H9 (cell line): ENCODE measurements at regions not wholly inside any gene's neighbourhood (a gene's known extent, or its start where the extent isn't known, plus 50 kb on each side); places are given as distances from the start of the nearest gene placed in this dataset.

Experiments
- DNase-seq: peaks from one replicate; pipeline ENCODE4 v3.0.0-alpha.2; 2017
- H2AFZ ChIP-seq: one replicate; pipeline ENCODE4 v1.6.1; 2013; ENCODE audit warnings: mild to moderate bottlenecking, low read length, control low read depth, moderate library complexity
- H2AK5ac ChIP-seq: 2 replicates; pipeline ENCODE4 v1.6.1; 2013; ENCODE audit warnings: low read length, control low read depth, mixed read lengths; ENCODE audit not compliant: insufficient read length
- H2BK120ac ChIP-seq: one replicate; pipeline ENCODE4 v1.6.1; 2013; ENCODE audit warnings: low read depth, mild to moderate bottlenecking, low read length, control low read depth, inconsistent platforms; ENCODE audit not compliant: poor library complexity, severe bottlenecking
- H2BK12ac ChIP-seq: 2 replicates; pipeline ENCODE4 v1.6.1; 2013; ENCODE audit warnings: low read length, control low read depth, mixed read lengths, low read depth; ENCODE audit not compliant: insufficient read length
- H2BK15ac ChIP-seq: 2 replicates; pipeline ENCODE4 v1.6.1; 2013; ENCODE audit warnings: low read depth, low read length, control low read depth
- H2BK20ac ChIP-seq: one replicate; pipeline ENCODE4 v1.6.1; 2013; ENCODE audit warnings: low read depth, mild to moderate bottlenecking, low read length, control low read depth, inconsistent platforms; ENCODE audit not compliant: poor library complexity, severe bottlenecking
- H2BK5ac ChIP-seq: 2 replicates; pipeline ENCODE4 v1.6.1; 2013; ENCODE audit warnings: low read length, control low read depth, mixed read lengths; ENCODE audit not compliant: insufficient read length
- H3K14ac ChIP-seq: 2 replicates; pipeline ENCODE4 v1.6.1; 2013; ENCODE audit warnings: low read length, control low read depth; ENCODE audit not compliant: insufficient read depth
- H3K18ac ChIP-seq: 2 replicates; pipeline ENCODE4 v1.6.1; 2013; ENCODE audit warnings: low read depth, mild to moderate bottlenecking, mixed read lengths, low read length, control low read depth; ENCODE audit not compliant: insufficient read length
- H3K23ac ChIP-seq: 2 replicates; pipeline ENCODE4 v1.6.1; 2013; ENCODE audit warnings: low read length, control low read depth, mixed read lengths, low read depth; ENCODE audit not compliant: insufficient read length
- H3K23me2 ChIP-seq: 2 replicates; pipeline ENCODE4 v1.6.1; 2013; ENCODE audit warnings: low read depth, mild to moderate bottlenecking, mixed read lengths, low read length, control low read depth; ENCODE audit not compliant: insufficient read length, poor library complexity, severe bottlenecking
- H3K27ac ChIP-seq: 2 replicates; pipeline ENCODE4 v1.5.1; 2013; ENCODE audit warnings: low read length, control low read depth, mixed read lengths, low read depth; ENCODE audit not compliant: insufficient read length
- H3K27me3 ChIP-seq: 2 replicates; pipeline ENCODE4 v1.6.1; 2013; ENCODE audit warnings: low read length, control low read depth, inconsistent platforms; ENCODE audit not compliant: insufficient read depth
- H3K4ac ChIP-seq: 2 replicates; pipeline ENCODE4 v1.6.1; 2013; ENCODE audit warnings: low read depth, mild to moderate bottlenecking, control low read depth, inconsistent platforms, low read length, moderate library complexity
- H3K4me1 ChIP-seq: 2 replicates; pipeline ENCODE4 v1.6.1; 2013; ENCODE audit warnings: low read length, control low read depth, inconsistent platforms; ENCODE audit not compliant: insufficient read depth
- H3K4me2 ChIP-seq: 2 replicates; pipeline ENCODE4 v1.6.1; 2013; ENCODE audit warnings: low read length, control low read depth, mixed read lengths; ENCODE audit not compliant: insufficient read length, insufficient read depth
- H3K56ac ChIP-seq: 2 replicates; pipeline ENCODE4 v1.6.1; 2013; ENCODE audit warnings: low read depth, mild to moderate bottlenecking, mixed read lengths, low read length, control low read depth; ENCODE audit not compliant: insufficient read length
- H3K79me1 ChIP-seq: 2 replicates; pipeline ENCODE4 v1.6.1; 2013; ENCODE audit warnings: low read depth, mild to moderate bottlenecking, moderate library complexity, low read length, control low read depth, inconsistent platforms; ENCODE audit not compliant: insufficient read depth, poor library complexity, severe bottlenecking
- H3K79me2 ChIP-seq: 2 replicates; pipeline ENCODE4 v1.6.1; 2013; ENCODE audit warnings: low read length, control low read depth, inconsistent platforms; ENCODE audit not compliant: insufficient read depth
- H3K9ac ChIP-seq: 2 replicates; pipeline ENCODE4 v1.6.1; 2013; ENCODE audit warnings: low read length, control low read depth, mixed read lengths; ENCODE audit not compliant: insufficient read length; ENCODE audit errors: extremely low read depth
- H3K9me3 ChIP-seq: one replicate; pipeline ENCODE4 v1.6.1; 2013; ENCODE audit warnings: low read depth, low read length, inconsistent platforms; ENCODE audit not compliant: control insufficient read depth
- H3T11ph ChIP-seq: one replicate; pipeline ENCODE4 v1.6.1; 2013; ENCODE audit warnings: mild to moderate bottlenecking, low read length, control low read depth, inconsistent platforms
- H4K20me1 ChIP-seq: one replicate; pipeline ENCODE4 v1.6.1; 2013; ENCODE audit not compliant: control insufficient read depth, insufficient read length, insufficient read depth
- H4K5ac ChIP-seq: 2 replicates; pipeline ENCODE4 v1.6.1; 2013; ENCODE audit warnings: low read depth, mild to moderate bottlenecking, mixed read lengths, low read length, control low read depth; ENCODE audit not compliant: insufficient read length
- H4K8ac ChIP-seq: replicated peaks from 2 replicates; pipeline ENCODE4 v1.6.1; 2013; ENCODE audit warnings: low read length, control low read depth, mixed read lengths, low read depth; ENCODE audit not compliant: insufficient read length
- H4K91ac ChIP-seq: 2 replicates; pipeline ENCODE4 v1.6.1; 2013; ENCODE audit warnings: low read depth, mild to moderate bottlenecking, moderate library complexity, mixed read lengths, low read length, control low read depth; ENCODE audit not compliant: insufficient read length
- H3K27ac Mint-ChIP-seq, 3 experiments: 2 replicates in 2 of 3; 3 replicates in 1 of 3; pipeline ENCODE4 v1.8.0; 2020 to 2021; ENCODE audit warnings: mixed read lengths in 3 of 3, mild to moderate bottlenecking in 1 of 3, moderate library complexity in 1 of 3
- H3K27me3 Mint-ChIP-seq: 2 replicates; pipeline ENCODE4 v1.8.0; 2021; ENCODE audit warnings: low read depth, mild to moderate bottlenecking, moderate library complexity, mixed read lengths
- H3K36me3 Mint-ChIP-seq, 3 experiments: 2 replicates in 2 of 3; 3 replicates in 1 of 3; pipeline ENCODE4 v1.8.0; 2020 to 2021; ENCODE audit warnings: low read depth in 3 of 3, mixed read lengths in 3 of 3; ENCODE audit not compliant: insufficient read depth in 1 of 3
- H3K4me1 Mint-ChIP-seq, 2 experiments: 2 replicates each; pipeline ENCODE4 v1.8.0; 2020; ENCODE audit warnings: mixed read lengths in 2 of 2
- H3K4me3 Mint-ChIP-seq, 2 experiments: 2 replicates in 1 of 2; 3 replicates in 1 of 2; pipeline ENCODE4 v1.8.0; 2020 to 2021; ENCODE audit warnings: mild to moderate bottlenecking in 2 of 2, mixed read lengths in 2 of 2, moderate library complexity in 1 of 2
- H3K9me3 Mint-ChIP-seq, 2 experiments: 2 replicates in 1 of 2; 3 replicates in 1 of 2; pipeline ENCODE4 v1.8.0; 2020; ENCODE audit warnings: mild to moderate bottlenecking in 2 of 2, mixed read lengths in 2 of 2, moderate library complexity in 1 of 2
- WGBS: extraction: QIAGEN DNeasy Blood & Tissue Kit; methylation state at CpG from one replicate; pipeline ENCODE4 v1.1.7; 2013; ENCODE audit warnings: missing lambda C conversion rate, low lambda C conversion rate, mixed read lengths; ENCODE audit not compliant: insufficient read length; ENCODE audit errors: extremely low coverage; 5-methylcytosine and 5-hydroxymethylcytosine counted together
- TF ChIP-seq, protein P1 (sequence below): fragments of 200-600 bp; sonication (generic); conservative IDR thresholded peaks from 3 replicates; pipeline ENCODE4 v1.8.0; 2021; ENCODE audit warnings: antibody characterized with exemption, mild to moderate bottlenecking

GRCh38 chr13:60959427-60959826 is 456.2 kb downstream of the PCDH20 start:
- H2AK5ac ChIP-seq = no peak overlapping the region
- no peak overlapping the region for H2BK120ac ChIP-seq
- no peak overlapping the region for H3K27ac ChIP-seq
- no peak overlapping the region for H3K4me3 Mint-ChIP-seq
- no peak overlapping the region for H4K91ac ChIP-seq
- no peak overlapping the region for H4K5ac ChIP-seq
- no peak overlapping the region for H4K8ac ChIP-seq
- no peak overlapping the region for H2BK20ac ChIP-seq
- no peaks in the 10 kb centered on the region for H3K9me3 ChIP-seq
- no peaks in the 10 kb centered on the region for H3K27me3 Mint-ChIP-seq
- no peak overlapping the region for H3K14ac ChIP-seq
- no peaks in the 10 kb centered on the region for H3K79me2 ChIP-seq
- H3K4me1 ChIP-seq = no peaks in the 10 kb centered on the region
- no peaks in the 10 kb centered on the region for H3K27me3 ChIP-seq
- no peaks in the 10 kb centered on the region for H3K9me3 Mint-ChIP-seq
- no peak overlapping the region for H2AFZ ChIP-seq
- no peak for DNase-seq
- H3T11ph ChIP-seq = no peak overlapping the region
- no peaks in the 10 kb centered on the region for H3K4me1 Mint-ChIP-seq
- no peak overlapping the region for H2BK12ac ChIP-seq
- H3K4ac ChIP-seq = no peak overlapping the region
- H3K4me2 ChIP-seq = no peak overlapping the region
- no peaks in the 10 kb centered on the region for H3K79me1 ChIP-seq
- H3K23me2 ChIP-seq = no peaks in the 10 kb centered on the region
- TF ChIP-seq, protein P1, sequence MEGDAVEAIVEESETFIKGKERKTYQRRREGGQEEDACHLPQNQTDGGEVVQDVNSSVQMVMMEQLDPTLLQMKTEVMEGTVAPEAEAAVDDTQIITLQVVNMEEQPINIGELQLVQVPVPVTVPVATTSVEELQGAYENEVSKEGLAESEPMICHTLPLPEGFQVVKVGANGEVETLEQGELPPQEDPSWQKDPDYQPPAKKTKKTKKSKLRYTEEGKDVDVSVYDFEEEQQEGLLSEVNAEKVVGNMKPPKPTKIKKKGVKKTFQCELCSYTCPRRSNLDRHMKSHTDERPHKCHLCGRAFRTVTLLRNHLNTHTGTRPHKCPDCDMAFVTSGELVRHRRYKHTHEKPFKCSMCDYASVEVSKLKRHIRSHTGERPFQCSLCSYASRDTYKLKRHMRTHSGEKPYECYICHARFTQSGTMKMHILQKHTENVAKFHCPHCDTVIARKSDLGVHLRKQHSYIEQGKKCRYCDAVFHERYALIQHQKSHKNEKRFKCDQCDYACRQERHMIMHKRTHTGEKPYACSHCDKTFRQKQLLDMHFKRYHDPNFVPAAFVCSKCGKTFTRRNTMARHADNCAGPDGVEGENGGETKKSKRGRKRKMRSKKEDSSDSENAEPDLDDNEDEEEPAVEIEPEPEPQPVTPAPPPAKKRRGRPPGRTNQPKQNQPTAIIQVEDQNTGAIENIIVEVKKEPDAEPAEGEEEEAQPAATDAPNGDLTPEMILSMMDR = no peak
- no CpG with 5 or more reads among the region's 2 CpGs for WGBS
- H3K27ac Mint-ChIP-seq = no peak overlapping the region
- H3K18ac ChIP-seq = no peak overlapping the region
- no peaks in the 10 kb centered on the region for H4K20me1 ChIP-seq
- H3K23ac ChIP-seq = no peak overlapping the region
- H3K56ac ChIP-seq = no peak overlapping the region
- no peak overlapping the region for H2BK15ac ChIP-seq
- H3K9ac ChIP-seq = no peak overlapping the region
- no peaks in the 10 kb centered on the region for H3K36me3 Mint-ChIP-seq
- H2BK5ac ChIP-seq = no peak overlapping the region
